AG09309 (cell line): ENCODE measurements at regions not wholly inside any gene's neighbourhood (a gene's known extent, or its start where the extent isn't known, plus 50 kb on each side); places are given as distances from the start of the nearest gene placed in this dataset.

Experiments
- DNase-seq: peaks from one replicate; pipeline ENCODE4 v3.0.0-alpha.2; 2010; ENCODE audit warnings: low read depth
- H3K4me3 ChIP-seq: 2 replicates; pipeline ENCODE4 v1.5.1; 2011; ENCODE audit warnings: mild to moderate bottlenecking, low read depth, low read length, moderate library complexity; ENCODE audit not compliant: control insufficient read depth
- TF ChIP-seq, protein P1 (sequence below): IDR thresholded peaks from 2 replicates; pipeline ENCODE4 v1.5.1; 2011; ENCODE audit warnings: mild to moderate bottlenecking, low read depth, low read length, inconsistent platforms; ENCODE audit not compliant: insufficient read depth, control insufficient read depth; ENCODE audit errors: missing control alignments

DNA sequence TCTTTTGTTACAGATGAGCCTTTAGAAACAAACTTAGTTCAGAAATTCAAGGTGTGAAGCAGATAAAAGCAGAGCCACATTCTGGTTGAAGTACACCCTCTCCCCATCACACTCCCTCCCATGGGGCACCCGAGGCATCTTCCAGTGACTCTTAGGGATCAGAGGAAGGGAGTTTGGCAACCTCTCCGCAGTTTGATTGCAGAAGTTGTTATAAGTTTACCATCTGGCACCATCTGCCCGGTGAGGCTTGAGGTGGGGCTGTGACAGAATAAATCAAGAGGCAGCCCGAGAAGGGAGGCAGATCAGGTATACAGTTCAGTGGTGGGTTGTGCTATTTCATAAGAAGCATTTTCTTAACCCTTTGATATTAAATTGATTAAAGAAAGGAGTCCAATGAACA, 458.6 kb upstream of the CLINT1 start:
- no peak overlapping the region for H3K4me3 ChIP-seq
- no peak for DNase-seq
- TF ChIP-seq, protein P1, sequence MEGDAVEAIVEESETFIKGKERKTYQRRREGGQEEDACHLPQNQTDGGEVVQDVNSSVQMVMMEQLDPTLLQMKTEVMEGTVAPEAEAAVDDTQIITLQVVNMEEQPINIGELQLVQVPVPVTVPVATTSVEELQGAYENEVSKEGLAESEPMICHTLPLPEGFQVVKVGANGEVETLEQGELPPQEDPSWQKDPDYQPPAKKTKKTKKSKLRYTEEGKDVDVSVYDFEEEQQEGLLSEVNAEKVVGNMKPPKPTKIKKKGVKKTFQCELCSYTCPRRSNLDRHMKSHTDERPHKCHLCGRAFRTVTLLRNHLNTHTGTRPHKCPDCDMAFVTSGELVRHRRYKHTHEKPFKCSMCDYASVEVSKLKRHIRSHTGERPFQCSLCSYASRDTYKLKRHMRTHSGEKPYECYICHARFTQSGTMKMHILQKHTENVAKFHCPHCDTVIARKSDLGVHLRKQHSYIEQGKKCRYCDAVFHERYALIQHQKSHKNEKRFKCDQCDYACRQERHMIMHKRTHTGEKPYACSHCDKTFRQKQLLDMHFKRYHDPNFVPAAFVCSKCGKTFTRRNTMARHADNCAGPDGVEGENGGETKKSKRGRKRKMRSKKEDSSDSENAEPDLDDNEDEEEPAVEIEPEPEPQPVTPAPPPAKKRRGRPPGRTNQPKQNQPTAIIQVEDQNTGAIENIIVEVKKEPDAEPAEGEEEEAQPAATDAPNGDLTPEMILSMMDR, result no peak

DNA sequence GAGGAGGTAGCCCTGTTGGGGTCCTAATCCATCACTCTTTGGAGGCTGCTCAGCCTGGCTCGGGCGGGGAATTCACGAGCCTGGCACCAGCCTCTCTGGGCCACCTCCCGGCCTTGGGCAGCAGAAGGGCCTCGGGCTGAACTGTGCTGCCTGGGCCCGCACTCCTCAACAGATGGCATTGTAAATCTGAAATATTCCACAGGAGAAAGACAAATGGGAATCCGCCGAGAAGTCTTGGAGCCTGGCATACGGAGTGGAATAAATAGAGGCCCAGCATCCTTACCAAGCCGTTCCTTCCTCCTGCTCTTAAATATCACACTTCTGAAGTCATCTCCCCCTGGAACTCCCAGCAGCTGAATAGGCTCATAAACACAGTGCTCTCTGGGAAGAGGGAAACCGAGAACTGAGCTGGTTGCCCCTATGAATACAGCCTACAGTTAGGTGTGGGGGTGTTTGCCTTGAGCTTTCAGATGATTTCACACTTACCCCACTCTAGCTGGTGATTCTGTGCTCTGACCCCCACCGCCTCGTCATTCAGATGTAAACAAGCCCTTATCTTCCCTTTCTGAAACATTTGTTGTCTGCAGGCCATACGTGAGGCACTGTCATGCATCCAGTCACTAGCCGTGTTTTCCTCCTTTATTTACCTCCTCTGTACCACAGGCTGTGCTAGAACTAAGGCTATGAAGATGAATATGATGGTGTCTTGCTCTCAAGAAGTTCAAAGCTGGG, 455.0 kb upstream of the CLINT1 start:
- TF ChIP-seq, protein P1, result no peak
- no peak for DNase-seq
- H3K4me3 ChIP-seq, result no peak overlapping the region

DNA sequence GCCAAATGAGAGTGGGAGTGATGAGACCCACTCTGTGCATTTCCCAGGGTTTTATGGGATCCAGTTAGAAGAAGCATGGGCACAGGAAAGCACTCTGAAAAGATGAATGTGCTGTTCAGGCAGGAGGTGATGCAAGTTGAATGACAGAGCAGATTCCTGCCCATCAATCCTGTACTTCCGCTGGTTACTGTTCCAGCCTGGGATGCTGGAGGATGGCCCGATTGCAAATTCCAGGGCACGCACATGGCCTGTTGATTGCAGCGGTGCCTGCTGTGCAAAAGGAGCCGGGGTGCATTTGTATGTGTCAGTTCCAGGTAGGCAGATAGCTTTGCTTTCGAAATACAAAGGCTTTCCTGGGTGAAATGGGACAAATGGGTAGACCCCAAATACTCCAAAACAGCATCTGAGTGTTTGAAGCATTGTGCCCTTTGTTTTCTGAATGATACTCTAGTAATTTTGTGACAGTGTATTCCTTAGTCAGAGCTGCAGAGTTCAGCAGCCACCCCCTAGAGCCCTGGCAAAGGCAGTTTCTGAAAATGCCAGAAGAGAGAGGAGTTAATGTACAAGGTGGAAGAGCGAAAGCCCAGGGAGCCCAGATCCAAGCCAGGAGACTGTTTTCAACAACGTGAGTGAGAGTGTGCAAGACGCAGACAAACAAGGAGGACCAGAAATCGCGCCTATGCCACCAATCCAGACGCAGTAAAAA, 454.2 kb upstream of the CLINT1 start:
- TF ChIP-seq, protein P1, result no peak
- no peak for DNase-seq

DNA sequence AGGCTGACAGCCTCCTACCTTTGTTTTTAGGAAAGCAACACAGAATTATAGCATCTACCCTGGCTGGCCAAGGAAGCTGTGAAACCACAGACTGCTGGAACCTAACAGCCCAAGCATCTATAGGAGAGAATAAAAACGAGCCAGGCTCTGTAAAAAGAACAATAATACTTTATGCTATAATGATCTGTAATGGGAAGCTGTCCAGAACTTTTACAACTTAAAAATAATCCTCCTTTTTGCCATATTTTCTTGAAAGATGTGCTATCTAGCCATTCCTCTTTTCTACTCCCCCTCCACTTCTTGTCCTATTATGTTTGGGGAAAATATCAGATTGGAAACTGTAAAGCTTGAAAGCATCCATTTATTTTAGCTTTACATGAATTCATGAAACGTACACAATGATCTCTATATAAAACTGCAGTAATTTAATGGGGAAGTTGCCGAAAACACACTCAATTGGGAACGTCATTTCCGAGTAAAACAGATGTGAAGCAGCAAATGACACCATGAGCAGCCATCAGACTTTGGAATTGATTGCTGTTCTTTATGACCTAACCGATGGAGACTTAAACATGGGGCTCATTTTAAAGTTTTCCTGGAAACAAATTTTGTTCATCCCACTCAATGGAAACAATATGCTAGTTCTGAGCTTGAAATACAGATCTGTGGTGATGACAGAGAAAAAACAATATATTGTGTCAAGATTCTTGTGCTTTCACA, 450.3 kb upstream of the CLINT1 start:
- no peak overlapping the region for H3K4me3 ChIP-seq
- TF ChIP-seq, protein P1, result no peak
- no peak for DNase-seq

More for the DNA sequence above, 454.2 kb upstream of the CLINT1 start:
- H3K4me3 ChIP-seq, result no peak overlapping the region

DNA sequence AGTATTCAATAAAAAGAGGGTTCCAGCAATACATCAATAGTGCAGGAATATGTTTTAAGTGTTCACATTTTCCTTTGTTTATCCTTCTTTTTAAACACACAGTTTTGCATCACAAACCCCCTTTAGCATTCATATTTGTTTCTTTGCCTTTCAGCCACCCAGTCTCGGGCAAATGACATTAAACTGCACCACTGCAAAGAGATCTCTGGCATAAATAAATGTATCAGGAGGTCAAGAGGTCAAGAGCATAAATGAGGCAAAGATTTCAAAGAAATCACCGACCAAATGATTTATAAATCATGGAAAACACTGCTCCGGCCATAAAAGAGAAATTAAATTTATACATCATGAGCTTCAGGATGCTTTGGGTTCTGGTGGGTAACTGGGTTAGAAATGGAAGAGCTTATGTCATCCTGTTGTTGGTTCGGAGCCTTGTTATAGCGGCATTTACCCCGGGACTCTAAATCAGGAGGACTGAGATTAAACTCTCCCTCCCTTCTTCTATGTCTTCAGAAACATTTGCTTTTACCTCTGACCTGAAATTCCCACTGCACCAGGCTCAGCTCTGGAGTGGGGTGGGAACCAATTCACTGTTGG, 449.6 kb upstream of the CLINT1 start:
- TF ChIP-seq, protein P1, result no peak
- H3K4me3 ChIP-seq, result no peak overlapping the region
- no peak for DNase-seq

DNA sequence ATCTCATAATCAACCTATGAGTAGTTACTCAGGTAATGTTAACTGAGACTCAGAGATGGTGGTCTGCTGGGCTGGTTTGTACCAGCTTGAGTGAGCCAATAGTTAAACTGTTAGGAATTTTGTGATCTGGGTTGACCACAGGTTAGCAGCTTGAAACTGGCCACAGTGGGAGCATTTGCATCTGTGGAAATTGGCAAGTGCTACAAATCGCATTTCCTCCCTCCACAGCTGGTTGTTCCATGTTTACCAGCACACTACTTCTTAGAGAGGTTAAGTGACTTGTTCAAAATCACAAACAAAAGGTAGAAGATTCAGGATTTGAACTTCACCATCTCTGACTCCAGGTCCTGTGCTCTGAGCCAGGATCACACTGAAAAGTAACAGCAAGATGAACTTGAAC, 446.9 kb upstream of the CLINT1 start:
- no peak for DNase-seq
- no peak overlapping the region for H3K4me3 ChIP-seq
- TF ChIP-seq, protein P1, result no peak
